HG03060 (cell line): ENCODE measurements at regions not wholly inside any gene's neighbourhood (a gene's known extent, or its start where the extent isn't known, plus 50 kb on each side); places are given as distances from the start of the nearest gene placed in this dataset.

Experiments used
- ATAC-seq: cut with Tn5 transposase; IDR thresholded peaks from one replicate; pipeline ENCODE4 v1.9.1; 2021; ENCODE audit warnings: low read depth, moderate number of reproducible peaks; ENCODE audit not compliant: unreplicated experiment

DNA sequence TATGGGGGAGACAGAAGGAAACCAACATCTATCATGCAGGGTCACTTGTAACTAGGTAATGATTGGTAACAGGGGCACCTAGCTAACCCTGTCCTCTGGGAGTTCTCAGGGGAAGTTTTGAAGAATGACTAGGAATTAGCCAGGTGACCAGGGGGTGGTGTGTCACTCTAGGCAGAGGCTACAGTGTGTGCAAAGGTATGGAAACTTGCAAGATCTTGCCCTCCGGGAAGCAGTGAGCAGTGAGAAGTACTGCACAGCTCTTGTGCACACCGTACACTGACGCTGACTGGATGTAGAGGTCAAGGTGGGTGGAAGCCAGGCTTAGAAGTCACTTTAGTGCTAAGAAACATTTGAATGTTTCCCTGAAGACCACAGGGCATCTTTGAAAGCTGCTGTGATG lies 62.9 kb upstream of the LMO4 start:
- no peak for ATAC-seq

DNA sequence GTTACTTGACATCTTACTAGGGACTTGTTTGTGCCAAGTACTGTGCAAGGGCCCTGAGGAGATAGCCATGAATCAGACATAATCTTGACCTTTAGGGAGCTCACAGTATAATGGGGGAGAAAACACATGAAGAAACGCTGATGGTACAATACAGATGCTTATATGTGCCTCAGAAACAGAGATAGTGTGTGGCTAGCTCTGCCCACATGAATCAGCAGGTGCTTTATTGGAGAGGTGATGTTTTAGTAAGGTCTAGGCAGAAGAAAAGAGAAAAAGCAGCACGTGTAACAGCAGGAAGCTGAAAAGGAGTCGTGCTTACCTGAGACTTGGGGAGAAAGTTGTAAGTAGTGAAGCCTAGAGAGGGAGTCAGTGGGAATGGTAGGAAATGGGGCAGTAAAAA lies 60.6 kb upstream of the LMO4 start:
- ATAC-seq = no peak

DNA sequence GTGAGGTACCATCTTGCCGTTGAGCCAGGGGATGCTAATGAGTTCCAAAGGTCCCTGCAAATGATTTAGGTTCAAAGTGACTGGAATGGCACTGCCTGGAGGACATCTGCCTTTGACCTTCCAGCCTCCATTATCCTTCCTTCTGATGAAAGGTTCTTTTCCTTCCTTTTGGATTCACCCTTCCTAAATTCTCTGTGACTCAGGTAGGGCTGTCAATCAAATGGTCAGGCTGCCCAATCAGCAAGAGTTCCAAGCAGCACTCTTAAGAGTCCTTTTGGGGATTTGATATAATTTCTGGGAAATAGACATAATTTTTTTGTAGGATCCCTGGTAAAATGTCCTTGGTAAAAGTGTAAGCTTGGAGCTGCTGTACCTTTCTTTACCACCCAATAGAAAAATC lies 58.8 kb upstream of the LMO4 start:
- no peak for ATAC-seq

DNA sequence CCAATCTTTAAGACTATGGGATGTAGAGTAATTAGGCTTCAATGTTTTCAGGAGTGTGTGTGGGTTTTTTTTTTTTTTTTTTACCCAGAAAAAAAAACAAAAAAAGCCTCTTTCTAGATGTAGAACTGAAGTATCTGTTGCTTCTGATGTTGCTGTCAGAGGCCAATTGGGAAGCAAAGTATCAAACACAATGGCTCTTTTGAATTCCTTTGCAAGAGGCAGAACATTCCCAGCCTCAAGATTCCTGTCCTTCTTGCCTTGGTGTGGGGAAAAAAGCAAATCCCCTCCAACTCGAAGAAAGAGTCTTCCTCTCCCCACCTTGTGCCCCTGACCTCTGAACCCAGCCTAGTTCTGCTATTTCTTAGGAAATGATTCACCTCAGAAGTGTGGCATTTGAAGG lies 55.4 kb upstream of the LMO4 start:
- ATAC-seq = no peak

DNA sequence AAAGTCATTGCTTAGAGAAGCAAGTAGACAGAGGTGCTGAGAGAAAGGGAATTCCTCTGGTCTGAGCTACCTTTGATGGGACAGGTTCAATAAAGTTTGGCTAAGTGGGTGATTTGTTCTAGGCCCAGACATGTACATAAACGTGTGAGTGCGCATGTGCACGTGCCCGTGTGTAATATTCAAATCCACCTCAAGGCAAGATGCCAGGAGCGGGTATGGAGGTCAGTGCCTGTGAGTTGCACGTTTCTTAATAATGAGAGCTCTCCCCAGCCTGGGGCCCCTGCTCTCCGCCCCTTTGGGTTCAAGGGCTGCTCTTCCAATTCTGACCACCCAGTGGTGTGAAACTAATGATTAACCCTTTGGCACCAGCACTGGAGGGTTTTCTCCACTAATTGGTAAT lies 53.8 kb upstream of the LMO4 start:
- no peak for ATAC-seq

DNA sequence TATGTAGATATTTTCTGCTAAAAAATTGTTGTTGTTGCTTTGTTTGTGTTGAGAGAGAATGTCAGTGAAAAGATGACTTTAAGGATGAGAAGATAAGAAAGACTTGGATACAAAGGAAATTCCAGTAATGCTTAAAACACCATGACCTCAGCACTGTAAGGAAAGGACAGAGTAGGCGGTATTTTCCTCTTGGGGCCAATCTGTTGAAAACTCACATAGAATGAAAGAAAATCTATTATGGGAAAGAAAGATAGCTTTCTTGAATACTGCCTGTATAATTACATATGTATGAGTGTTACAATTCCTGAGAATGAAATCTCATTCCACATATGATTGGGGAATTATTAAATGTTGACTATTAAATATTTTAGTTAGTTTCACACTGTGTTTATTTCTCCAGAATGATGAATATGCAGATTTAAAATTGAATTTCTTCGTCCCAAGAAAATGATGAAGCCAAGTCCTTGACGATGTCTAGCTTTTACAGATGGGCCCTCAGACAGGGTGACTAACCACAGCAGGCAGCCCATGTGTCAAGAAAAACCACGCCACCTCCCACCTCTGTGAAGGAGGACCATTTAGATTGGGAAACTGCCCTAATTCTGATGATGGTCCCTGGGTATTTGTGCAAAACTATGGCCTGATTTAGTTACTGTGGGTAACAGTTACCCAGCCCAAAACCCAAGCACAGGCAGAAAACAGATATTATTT lies 49.7 kb upstream of the LMO4 start:
- no peak for ATAC-seq
